ENCODE measurements at regions not wholly inside any gene's neighbourhood (a gene's known extent, or its start where the extent isn't known, plus 50 kb on each side); places are given as distances from the start of the nearest gene placed in this dataset.
"Not testable (repeated sequence)": the region's sequence is repeated elsewhere in the genome, so short reads cannot be mapped to it uniquely, and the experiment has no call there.

- Histone ChIP-seq H3K27ac (ENCODE audit: low read depth in 1 of 2, low read length in 2 of 2) (no peak overlapping the region), H3K4me1 (ENCODE audit: control insufficient read depth in 1 of 2, insufficient read depth in 2 of 2, low read length in 2 of 2) (no peaks in the 10 kb centered on the region), H3K4me3 (ENCODE audit: low read length in 2 of 2) (no peak overlapping the region), H3K27me3 (ENCODE audit: control insufficient read depth in 1 of 2, insufficient read depth in 2 of 2, low read length in 1 of 2) (no peaks in the 10 kb centered on the region), H3K36me3 (ENCODE audit: control insufficient read depth in 1 of 2, insufficient read depth in 2 of 2, low read length in 1 of 2) (no peaks in the 10 kb centered on the region), H3K9me3 (ENCODE audit: control insufficient read depth, low read length) (peaks cover 2% of the 10 kb centered on the region)
- WGBS, 2 donors, result 76 to 86% methylated on average over 2 of the region's 2 CpGs
- no peak for DNase-seq
- no peak for ATAC-seq (ENCODE audit: low FRiP score)
- intact Hi-C loops (cut with DNase I), result no loop called here
Measured at GRCh38 chr17:28261219-28261618, 57.8 kb upstream of the TMEM97 start.

DNA sequence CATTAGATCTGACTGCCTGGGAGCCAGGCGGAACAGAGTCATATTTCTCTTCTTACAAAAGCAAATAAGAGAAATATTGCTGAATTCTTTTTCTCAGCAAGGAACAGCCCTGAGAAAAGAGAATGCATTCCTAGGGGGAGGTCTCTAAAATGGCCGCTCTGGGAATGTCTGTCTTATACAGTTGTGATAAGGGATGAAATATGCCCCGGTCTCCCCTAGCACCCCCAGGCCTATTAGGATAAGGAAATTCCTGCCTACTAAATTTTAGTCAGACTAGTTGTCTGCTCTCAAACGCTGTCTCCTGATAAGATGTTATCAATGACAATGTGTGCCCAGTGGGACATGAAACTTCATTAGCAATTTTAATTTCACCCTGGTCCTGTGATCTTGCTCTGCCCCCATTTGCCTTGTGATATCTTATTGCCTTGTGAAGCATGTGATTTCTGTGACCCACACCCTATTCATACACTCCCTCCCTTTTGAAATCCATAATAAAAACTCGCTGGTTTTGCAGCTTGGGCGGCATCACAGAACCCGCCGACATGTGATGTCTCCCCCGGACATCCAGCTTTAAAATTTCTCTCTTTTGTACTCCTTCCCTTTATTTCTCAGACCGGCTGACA is 56.8 kb upstream of the TMEM97 start:
- H3K27ac ChIP-seq (ENCODE audit: low read depth in 1 of 2, low read length in 2 of 2); DNase-seq; H3K4me3 ChIP-seq (ENCODE audit: low read length in 2 of 2); H3K36me3 ChIP-seq (ENCODE audit: control insufficient read depth in 1 of 2, insufficient read depth in 2 of 2, low read length in 1 of 2); intact Hi-C loops (cut with DNase I); H3K9me3 ChIP-seq (ENCODE audit: control insufficient read depth, low read length); H3K27me3 ChIP-seq (ENCODE audit: control insufficient read depth in 1 of 2, insufficient read depth in 2 of 2, low read length in 1 of 2); H3K4me1 ChIP-seq (ENCODE audit: control insufficient read depth in 1 of 2, insufficient read depth in 2 of 2, low read length in 2 of 2); ATAC-seq (ENCODE audit: low FRiP score): not testable (repeated sequence)
- WGBS, 2 donors, result 84% methylated on average over 10 of the region's 10 CpGs

DNA sequence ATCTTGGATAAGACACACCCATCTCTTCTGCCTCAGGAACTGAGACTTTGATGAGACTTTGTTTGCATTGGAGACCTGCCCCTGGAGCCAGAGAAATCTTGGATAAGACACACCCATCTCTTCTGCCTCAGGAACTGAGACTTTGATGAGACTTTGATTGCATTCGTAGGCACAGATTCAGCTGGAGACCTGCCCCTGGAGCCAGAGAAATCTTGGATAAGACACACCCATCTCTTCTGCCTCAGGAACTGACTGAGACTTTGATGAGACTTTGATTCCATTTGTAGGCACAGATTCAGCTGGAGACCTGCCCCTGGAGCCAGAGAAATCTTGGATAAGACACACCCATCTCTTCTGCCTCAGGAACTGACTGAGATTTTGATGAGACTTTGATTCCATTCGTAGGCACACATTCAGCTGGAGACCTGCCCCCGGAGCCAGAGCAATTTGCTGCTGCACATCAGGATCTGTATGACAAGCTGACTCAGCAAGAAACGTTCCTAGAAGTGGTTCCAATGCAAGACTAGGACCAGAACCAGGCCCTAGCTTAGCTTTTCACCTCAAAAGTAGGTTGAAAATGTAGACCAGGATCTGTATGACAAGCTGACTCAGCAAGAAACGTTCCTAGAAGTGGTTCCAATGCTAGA is 54.0 kb upstream of the TMEM97 start:
- H3K27ac ChIP-seq (ENCODE audit: low read depth in 1 of 2, low read length in 2 of 2); intact Hi-C loops (cut with DNase I); ATAC-seq (ENCODE audit: low FRiP score); H3K4me1 ChIP-seq (ENCODE audit: control insufficient read depth in 1 of 2, insufficient read depth in 2 of 2, low read length in 2 of 2); DNase-seq; H3K36me3 ChIP-seq (ENCODE audit: control insufficient read depth in 1 of 2, insufficient read depth in 2 of 2, low read length in 1 of 2); H3K9me3 ChIP-seq (ENCODE audit: control insufficient read depth, low read length); H3K4me3 ChIP-seq (ENCODE audit: low read length in 2 of 2); H3K27me3 ChIP-seq (ENCODE audit: control insufficient read depth in 1 of 2, insufficient read depth in 2 of 2, low read length in 1 of 2): not testable (repeated sequence)
- 61 to 71% methylated on average over 5 of the region's 5 CpGs for WGBS, 2 donors

GRCh38 chr17:28265856-28266546 is 53.0 kb upstream of the TMEM97 start:
- H3K4me3 ChIP-seq (ENCODE audit: low read length in 2 of 2); H3K9me3 ChIP-seq (ENCODE audit: control insufficient read depth, low read length); H3K36me3 ChIP-seq (ENCODE audit: control insufficient read depth in 1 of 2, insufficient read depth in 2 of 2, low read length in 1 of 2); H3K27me3 ChIP-seq (ENCODE audit: control insufficient read depth in 1 of 2, insufficient read depth in 2 of 2, low read length in 1 of 2); intact Hi-C loops (cut with DNase I); H3K4me1 ChIP-seq (ENCODE audit: control insufficient read depth in 1 of 2, insufficient read depth in 2 of 2, low read length in 2 of 2); DNase-seq; ATAC-seq (ENCODE audit: low FRiP score); H3K27ac ChIP-seq (ENCODE audit: low read depth in 1 of 2, low read length in 2 of 2): not testable (repeated sequence)
- 90 to 91% methylated on average over 21 of the region's 21 CpGs for WGBS, 2 donors

GRCh38 chr17:28266547-28266920 is 52.5 kb upstream of the TMEM97 start:
- DNase-seq; ATAC-seq (ENCODE audit: low FRiP score); intact Hi-C loops (cut with DNase I); H3K9me3 ChIP-seq (ENCODE audit: control insufficient read depth, low read length); H3K27ac ChIP-seq (ENCODE audit: low read depth in 1 of 2, low read length in 2 of 2); H3K27me3 ChIP-seq (ENCODE audit: control insufficient read depth in 1 of 2, insufficient read depth in 2 of 2, low read length in 1 of 2); H3K4me3 ChIP-seq (ENCODE audit: low read length in 2 of 2); H3K36me3 ChIP-seq (ENCODE audit: control insufficient read depth in 1 of 2, insufficient read depth in 2 of 2, low read length in 1 of 2); H3K4me1 ChIP-seq (ENCODE audit: control insufficient read depth in 1 of 2, insufficient read depth in 2 of 2, low read length in 2 of 2): not testable (repeated sequence)
- 81 to 84% methylated on average over 5 of the region's 5 CpGs for WGBS, 2 donors

- H3K27ac ChIP-seq (ENCODE audit: low read depth in 1 of 2, low read length in 2 of 2); H3K9me3 ChIP-seq (ENCODE audit: control insufficient read depth, low read length); H3K4me3 ChIP-seq (ENCODE audit: low read length in 2 of 2); H3K36me3 ChIP-seq (ENCODE audit: control insufficient read depth in 1 of 2, insufficient read depth in 2 of 2, low read length in 1 of 2); H3K27me3 ChIP-seq (ENCODE audit: control insufficient read depth in 1 of 2, insufficient read depth in 2 of 2, low read length in 1 of 2); ATAC-seq (ENCODE audit: low FRiP score); DNase-seq; intact Hi-C loops (cut with DNase I); H3K4me1 ChIP-seq (ENCODE audit: control insufficient read depth in 1 of 2, insufficient read depth in 2 of 2, low read length in 2 of 2): not testable (repeated sequence)
- WGBS, 2 donors, result 95 to 97% methylated on average over 30 to 31 of the region's 31 CpGs
Measured at GRCh38 chr17:28266926-28267719, 51.9 kb upstream of the TMEM97 start.

DNA sequence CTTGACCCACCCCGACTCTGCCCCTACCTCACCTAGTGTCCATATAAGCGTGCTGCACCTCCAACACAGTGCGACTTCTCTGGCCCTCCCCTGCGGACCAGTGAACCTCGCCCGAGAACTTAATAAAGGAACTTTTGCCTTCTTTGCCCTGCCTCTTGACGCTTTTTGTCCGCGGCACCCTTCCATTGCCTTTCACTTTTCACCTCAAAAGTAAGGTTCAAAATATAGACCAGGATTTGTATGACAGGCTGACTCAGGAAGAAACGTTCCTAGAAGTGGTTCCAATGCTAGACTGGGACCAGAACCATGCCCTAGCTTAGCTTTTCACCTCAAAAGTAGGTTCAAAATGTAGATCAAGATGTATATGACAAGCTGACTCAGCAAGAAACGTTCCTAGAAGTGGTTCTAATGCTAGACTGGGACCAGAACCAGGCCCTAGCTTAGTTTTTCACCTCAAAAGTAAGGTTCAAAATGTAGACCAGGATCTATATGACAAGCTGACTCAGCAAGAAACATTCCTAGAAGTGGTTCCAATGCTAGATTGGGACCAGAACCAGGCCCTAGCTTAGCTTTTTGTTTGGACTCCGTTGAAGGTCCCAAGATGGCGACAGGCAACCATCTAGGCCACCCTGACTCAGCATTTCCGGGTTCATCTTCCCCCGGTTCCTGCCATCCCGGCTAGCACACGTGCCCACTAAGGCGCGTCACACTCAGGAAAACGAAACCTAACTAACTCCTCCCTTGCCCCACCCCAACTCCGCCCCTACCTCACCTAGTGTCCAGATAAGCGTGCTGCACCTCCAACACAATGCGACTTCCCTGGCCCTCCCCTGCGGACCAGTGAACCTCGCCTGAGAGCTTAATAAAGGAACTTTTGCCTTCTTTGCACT is 51.0 kb upstream of the TMEM97 start:
- ATAC-seq (ENCODE audit: low FRiP score), result no peak
- Histone ChIP-seq H3K4me1 (ENCODE audit: control insufficient read depth in 1 of 2, insufficient read depth in 2 of 2, low read length in 2 of 2) (no peaks in the 10 kb centered on the region), H3K4me3 (ENCODE audit: low read length in 2 of 2) (no peak overlapping the region), H3K9me3 (ENCODE audit: control insufficient read depth, low read length) (no peaks in the 10 kb centered on the region), H3K36me3 (ENCODE audit: control insufficient read depth in 1 of 2, insufficient read depth in 2 of 2, low read length in 1 of 2) (no peaks in the 10 kb centered on the region), H3K27ac (ENCODE audit: low read depth in 1 of 2, low read length in 2 of 2) (no peak overlapping the region), H3K27me3 (ENCODE audit: control insufficient read depth in 1 of 2, insufficient read depth in 2 of 2, low read length in 1 of 2) (no peaks in the 10 kb centered on the region)
- no peak for DNase-seq
- 90 to 92% methylated on average over 25 of the region's 25 CpGs for WGBS, 2 donors
- intact Hi-C loops (cut with DNase I), result no loop called here
